HEK293 (cell line): ENCODE measurements at regions not wholly inside any gene's neighbourhood (a gene's known extent, or its start where the extent isn't known, plus 50 kb on each side); places are given as distances from the start of the nearest gene placed in this dataset.

Experiments used
- IKZF3 ChIP-seq: fragments of 450-650 bp; IDR thresholded peaks from 2 replicates; pipeline ENCODE4 v1.5.0; 2018; ENCODE audit warnings: missing biosample characterization, mild to moderate bottlenecking, missing genetic modification characterization, moderate library complexity
- KLF16 ChIP-seq: fragments of 450-650 bp; formaldehyde crosslinking; IDR thresholded peaks from 2 replicates; pipeline ENCODE4 v1.5.1; 2017; ENCODE audit warnings: missing biosample characterization, missing genetic modification characterization
- MEIS1 ChIP-seq: sonication (generic); formaldehyde crosslinking; IDR thresholded peaks from 2 replicates; pipeline ENCODE4 v1.8.1; 2022; ENCODE audit warnings: missing genetic modification reagents, mild to moderate bottlenecking, borderline replicate concordance
- ZNF274 ChIP-seq, 2 experiments: fragments of 200-500 bp in 1 of 2; fragments of 450-650 bp in 1 of 2; sonication (Bioruptor generic) in 1 of 2; formaldehyde crosslinking in 1 of 2; IDR thresholded peaks; 2 replicates each; pipeline versions ENCODE4 v1.5.1 to v1.6.1; 2014 to 2016; ENCODE audit warnings: borderline replicate concordance in 1 of 2, inconsistent platforms in 1 of 2, low read length in 1 of 2, missing biosample characterization in 1 of 2, missing genetic modification characterization in 1 of 2
- TF ChIP-seq, protein P1 (sequence below): fragments of 450-650 bp; formaldehyde crosslinking; conservative IDR thresholded peaks from 2 replicates; pipeline ENCODE4 v1.5.1; 2016; ENCODE audit warnings: low read depth, missing biosample characterization, missing genetic modification characterization
- TF ChIP-seq, protein P2 (sequence below): fragments of 450-650 bp; formaldehyde crosslinking; IDR thresholded peaks from 2 replicates; pipeline ENCODE4 v1.5.1; 2016; ENCODE audit warnings: missing biosample characterization, missing genetic modification characterization

DNA sequence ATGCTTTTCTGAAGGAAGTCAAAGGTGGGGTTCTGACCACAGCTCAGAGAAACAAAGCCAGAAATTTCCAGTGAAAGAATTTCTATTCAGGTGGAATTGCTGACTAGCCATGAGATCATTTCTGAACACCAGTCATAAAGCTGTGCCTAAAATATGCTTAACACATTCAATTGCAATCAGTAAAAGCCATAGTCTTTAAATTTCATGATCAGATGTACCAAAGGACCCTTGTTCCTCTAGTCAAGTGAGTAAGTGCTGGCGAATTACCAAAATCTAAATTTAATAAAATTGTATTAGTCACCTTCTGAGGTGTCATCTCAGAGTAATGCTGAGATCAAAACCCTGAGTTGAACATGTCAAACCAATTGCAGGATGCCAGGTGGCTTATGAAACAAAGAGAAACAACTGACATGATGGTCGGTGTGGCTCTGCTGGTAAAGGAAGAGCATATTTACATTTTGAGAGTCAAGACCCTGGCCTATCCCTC, 334.2 kb upstream of the CCNH start:
- TF ChIP-seq MEIS1 (no peak), IKZF3 (tag by site-specific recombination) (no peak), KLF16 (tag by site-specific recombination) (no peak), ZNF274 (IDR thresholded peaks at IDR 0.05; ENCODE audit: low read length) (no peak), ZNF274 (tag by site-specific recombination; IDR thresholded peaks at IDR 0.05; ENCODE audit: borderline replicate concordance) (no peak)
- TF ChIP-seq, protein P1, sequence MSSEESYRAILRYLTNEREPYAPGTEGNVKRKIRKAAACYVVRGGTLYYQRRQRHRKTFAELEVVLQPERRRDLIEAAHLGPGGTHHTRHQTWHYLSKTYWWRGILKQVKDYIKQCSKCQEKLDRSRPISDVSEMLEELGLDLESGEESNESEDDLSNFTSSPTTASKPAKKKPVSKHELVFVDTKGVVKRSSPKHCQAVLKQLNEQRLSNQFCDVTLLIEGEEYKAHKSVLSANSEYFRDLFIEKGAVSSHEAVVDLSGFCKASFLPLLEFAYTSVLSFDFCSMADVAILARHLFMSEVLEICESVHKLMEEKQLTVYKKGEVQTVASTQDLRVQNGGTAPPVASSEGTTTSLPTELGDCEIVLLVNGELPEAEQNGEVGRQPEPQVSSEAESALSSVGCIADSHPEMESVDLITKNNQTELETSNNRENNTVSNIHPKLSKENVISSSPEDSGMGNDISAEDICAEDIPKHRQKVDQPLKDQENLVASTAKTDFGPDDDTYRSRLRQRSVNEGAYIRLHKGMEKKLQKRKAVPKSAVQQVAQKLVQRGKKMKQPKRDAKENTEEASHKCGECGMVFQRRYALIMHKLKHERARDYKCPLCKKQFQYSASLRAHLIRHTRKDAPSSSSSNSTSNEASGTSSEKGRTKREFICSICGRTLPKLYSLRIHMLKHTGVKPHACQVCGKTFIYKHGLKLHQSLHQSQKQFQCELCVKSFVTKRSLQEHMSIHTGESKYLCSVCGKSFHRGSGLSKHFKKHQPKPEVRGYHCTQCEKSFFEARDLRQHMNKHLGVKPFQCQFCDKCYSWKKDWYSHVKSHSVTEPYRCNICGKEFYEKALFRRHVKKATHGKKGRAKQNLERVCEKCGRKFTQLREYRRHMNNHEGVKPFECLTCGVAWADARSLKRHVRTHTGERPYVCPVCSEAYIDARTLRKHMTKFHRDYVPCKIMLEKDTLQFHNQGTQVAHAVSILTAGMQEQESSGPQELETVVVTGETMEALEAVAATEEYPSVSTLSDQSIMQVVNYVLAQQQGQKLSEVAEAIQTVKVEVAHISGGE (tag by site-specific recombination), result no peak
- TF ChIP-seq, protein P2, sequence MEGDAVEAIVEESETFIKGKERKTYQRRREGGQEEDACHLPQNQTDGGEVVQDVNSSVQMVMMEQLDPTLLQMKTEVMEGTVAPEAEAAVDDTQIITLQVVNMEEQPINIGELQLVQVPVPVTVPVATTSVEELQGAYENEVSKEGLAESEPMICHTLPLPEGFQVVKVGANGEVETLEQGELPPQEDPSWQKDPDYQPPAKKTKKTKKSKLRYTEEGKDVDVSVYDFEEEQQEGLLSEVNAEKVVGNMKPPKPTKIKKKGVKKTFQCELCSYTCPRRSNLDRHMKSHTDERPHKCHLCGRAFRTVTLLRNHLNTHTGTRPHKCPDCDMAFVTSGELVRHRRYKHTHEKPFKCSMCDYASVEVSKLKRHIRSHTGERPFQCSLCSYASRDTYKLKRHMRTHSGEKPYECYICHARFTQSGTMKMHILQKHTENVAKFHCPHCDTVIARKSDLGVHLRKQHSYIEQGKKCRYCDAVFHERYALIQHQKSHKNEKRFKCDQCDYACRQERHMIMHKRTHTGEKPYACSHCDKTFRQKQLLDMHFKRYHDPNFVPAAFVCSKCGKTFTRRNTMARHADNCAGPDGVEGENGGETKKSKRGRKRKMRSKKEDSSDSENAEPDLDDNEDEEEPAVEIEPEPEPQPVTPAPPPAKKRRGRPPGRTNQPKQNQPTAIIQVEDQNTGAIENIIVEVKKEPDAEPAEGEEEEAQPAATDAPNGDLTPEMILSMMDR, result no peak
